ENCODE measurements at regions not wholly inside any gene's neighbourhood (a gene's known extent, or its start where the extent isn't known, plus 50 kb on each side); places are given as distances from the start of the nearest gene placed in this dataset.

DNA sequence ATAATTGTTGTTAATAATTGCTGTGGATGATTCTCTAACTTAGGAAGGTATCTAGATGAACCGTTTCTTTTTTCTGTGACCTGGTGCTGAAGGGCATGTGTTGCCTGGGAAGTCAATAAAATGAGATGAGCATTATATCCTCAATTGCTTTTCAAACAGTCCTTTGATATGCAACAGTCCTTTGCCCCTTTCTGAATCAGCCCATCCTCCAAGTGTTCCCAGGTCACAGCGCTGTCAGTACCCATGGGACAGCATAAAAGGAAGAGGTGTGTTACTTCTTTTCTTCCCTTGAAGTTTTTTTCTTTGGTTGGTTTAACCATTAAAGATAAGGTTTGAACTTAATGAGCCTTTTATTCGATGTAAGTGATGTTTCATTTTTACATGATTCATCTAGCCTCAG lies 651.8 kb downstream of the SEMA5A start:
- H3K9ac ChIP-seq (ENCODE audit: low read length): no peak overlapping the region
- no peaks in the 10 kb centered on the region for H3K79me2 ChIP-seq (ENCODE audit: low read length)
- TF ChIP-seq, protein P1, sequence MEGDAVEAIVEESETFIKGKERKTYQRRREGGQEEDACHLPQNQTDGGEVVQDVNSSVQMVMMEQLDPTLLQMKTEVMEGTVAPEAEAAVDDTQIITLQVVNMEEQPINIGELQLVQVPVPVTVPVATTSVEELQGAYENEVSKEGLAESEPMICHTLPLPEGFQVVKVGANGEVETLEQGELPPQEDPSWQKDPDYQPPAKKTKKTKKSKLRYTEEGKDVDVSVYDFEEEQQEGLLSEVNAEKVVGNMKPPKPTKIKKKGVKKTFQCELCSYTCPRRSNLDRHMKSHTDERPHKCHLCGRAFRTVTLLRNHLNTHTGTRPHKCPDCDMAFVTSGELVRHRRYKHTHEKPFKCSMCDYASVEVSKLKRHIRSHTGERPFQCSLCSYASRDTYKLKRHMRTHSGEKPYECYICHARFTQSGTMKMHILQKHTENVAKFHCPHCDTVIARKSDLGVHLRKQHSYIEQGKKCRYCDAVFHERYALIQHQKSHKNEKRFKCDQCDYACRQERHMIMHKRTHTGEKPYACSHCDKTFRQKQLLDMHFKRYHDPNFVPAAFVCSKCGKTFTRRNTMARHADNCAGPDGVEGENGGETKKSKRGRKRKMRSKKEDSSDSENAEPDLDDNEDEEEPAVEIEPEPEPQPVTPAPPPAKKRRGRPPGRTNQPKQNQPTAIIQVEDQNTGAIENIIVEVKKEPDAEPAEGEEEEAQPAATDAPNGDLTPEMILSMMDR (IDR thresholded peaks at IDR 0.05; ENCODE audit: low read depth, low read length): no peak
- TF ChIP-seq EZH2phosphoT487 (IDR thresholded peaks at IDR 0.05; ENCODE audit: low read depth): no peak
- H3K4me2 ChIP-seq (ENCODE audit: low read length): no peak overlapping the region
- no peaks in the 10 kb centered on the region for H4K20me1 ChIP-seq (ENCODE audit: insufficient read depth, low read length)
- H3K4me1 ChIP-seq (ENCODE audit: low read length): no peaks in the 10 kb centered on the region
- H3K9me3 ChIP-seq (ENCODE audit: insufficient read depth, low read length): no peaks in the 10 kb centered on the region
- H3K4me3 ChIP-seq (ENCODE audit: low read length): no peak overlapping the region
- H3K27ac ChIP-seq (ENCODE audit: low read length): no peak overlapping the region
- no peaks in the 10 kb centered on the region for H3K36me3 ChIP-seq (replicated peaks; ENCODE audit: low read depth, low read length)
- H3K27me3 ChIP-seq (ENCODE audit: low read depth, low read length): no peaks in the 10 kb centered on the region
- no peak overlapping the region for H2AFZ ChIP-seq (ENCODE audit: low read depth, low read length)

DNA sequence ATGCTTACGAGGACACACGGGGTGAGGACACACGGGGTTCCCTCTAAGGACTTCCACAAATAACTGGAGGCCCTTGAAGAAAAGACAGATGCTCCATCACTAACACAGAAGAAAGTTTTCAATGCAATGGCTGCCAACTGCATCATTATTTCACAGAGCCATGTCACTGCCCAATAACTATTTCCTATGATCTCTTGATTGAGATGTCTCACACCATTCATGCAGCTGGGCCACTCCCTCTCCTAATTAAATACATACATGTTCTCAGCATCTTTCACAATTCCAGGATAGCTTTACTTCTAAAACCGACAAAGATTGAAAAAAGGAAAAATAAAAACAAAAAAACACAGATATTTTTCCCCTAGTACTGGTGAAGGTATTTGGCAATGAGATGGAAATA lies 650.8 kb downstream of the SEMA5A start:
- H3K4me3 ChIP-seq (ENCODE audit: low read length): no peak overlapping the region
- H3K36me3 ChIP-seq (replicated peaks; ENCODE audit: low read depth, low read length): no peaks in the 10 kb centered on the region
- TF ChIP-seq, protein P1 (IDR thresholded peaks at IDR 0.05; ENCODE audit: low read depth, low read length): no peak
- no peak for TF ChIP-seq EZH2phosphoT487 (IDR thresholded peaks at IDR 0.05; ENCODE audit: low read depth)
- no peak overlapping the region for H3K4me2 ChIP-seq (ENCODE audit: low read length)
- H3K27me3 ChIP-seq (ENCODE audit: low read depth, low read length): no peaks in the 10 kb centered on the region
- H2AFZ ChIP-seq (ENCODE audit: low read depth, low read length): no peak overlapping the region
- H3K9ac ChIP-seq (ENCODE audit: low read length): no peak overlapping the region
- H3K79me2 ChIP-seq (ENCODE audit: low read length): no peaks in the 10 kb centered on the region
- no peaks in the 10 kb centered on the region for H4K20me1 ChIP-seq (ENCODE audit: insufficient read depth, low read length)
- no peak overlapping the region for H3K27ac ChIP-seq (ENCODE audit: low read length)
- H3K9me3 ChIP-seq (ENCODE audit: insufficient read depth, low read length): no peaks in the 10 kb centered on the region
- no peaks in the 10 kb centered on the region for H3K4me1 ChIP-seq (ENCODE audit: low read length)

DNA sequence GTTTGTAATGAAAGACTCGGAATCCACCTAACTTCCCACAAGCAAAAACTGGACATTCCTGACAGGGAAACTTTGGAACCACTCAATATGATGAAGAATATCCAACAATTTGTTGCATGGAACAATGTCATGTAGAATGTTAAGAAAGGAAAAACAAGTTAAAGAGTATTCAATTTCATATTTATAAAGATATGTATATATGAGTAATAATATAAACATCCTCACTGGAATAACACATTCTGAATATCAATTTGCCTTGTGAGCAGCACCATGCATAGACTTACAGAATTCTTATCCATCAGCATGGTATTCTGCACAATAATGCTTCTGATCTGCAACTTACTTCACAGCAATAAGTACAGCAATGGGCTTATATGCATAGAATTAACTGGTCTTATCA lies 650.3 kb downstream of the SEMA5A start:
- Histone ChIP-seq H3K79me2 (ENCODE audit: low read length) (no peaks in the 10 kb centered on the region), H3K4me2 (ENCODE audit: low read length) (no peak overlapping the region), H3K4me1 (ENCODE audit: low read length) (no peaks in the 10 kb centered on the region), H4K20me1 (ENCODE audit: insufficient read depth, low read length) (no peaks in the 10 kb centered on the region), H3K9me3 (ENCODE audit: insufficient read depth, low read length) (no peaks in the 10 kb centered on the region), H3K9ac (ENCODE audit: low read length) (no peak overlapping the region), H2AFZ (ENCODE audit: low read depth, low read length) (no peak overlapping the region), H3K4me3 (ENCODE audit: low read length) (no peak overlapping the region), H3K27ac (ENCODE audit: low read length) (no peak overlapping the region), H3K36me3 (replicated peaks; ENCODE audit: low read depth, low read length) (no peaks in the 10 kb centered on the region), H3K27me3 (ENCODE audit: low read depth, low read length) (no peaks in the 10 kb centered on the region)
- TF ChIP-seq, protein P1 (IDR thresholded peaks at IDR 0.05; ENCODE audit: low read depth, low read length): no peak
- no peak for TF ChIP-seq EZH2phosphoT487 (IDR thresholded peaks at IDR 0.05; ENCODE audit: low read depth)

DNA sequence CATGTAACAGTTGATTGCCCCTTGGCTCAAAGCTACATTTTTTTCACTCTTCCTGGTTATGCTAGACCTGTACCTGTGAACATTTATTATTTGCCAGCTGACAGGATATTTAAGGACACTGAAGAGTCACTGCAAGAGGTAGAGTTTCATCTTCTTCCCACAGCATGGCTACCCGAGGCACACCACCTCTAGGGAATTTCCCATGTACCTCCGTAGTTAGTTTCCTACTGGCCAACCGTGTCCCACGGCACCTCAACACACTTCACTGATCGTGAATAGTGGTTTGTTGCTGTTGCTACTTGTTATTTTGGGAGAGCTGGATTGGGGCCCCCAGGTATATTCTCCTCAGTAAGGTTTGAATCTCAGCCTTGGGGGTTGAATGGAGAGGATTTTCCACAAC lies 648.6 kb downstream of the SEMA5A start:
- Histone ChIP-seq H3K27me3 (ENCODE audit: low read depth, low read length) (no peaks in the 10 kb centered on the region), H3K79me2 (ENCODE audit: low read length) (no peaks in the 10 kb centered on the region), H3K4me3 (ENCODE audit: low read length) (no peak overlapping the region), H3K9ac (ENCODE audit: low read length) (no peak overlapping the region), H2AFZ (ENCODE audit: low read depth, low read length) (no peak overlapping the region), H3K4me1 (ENCODE audit: low read length) (no peaks in the 10 kb centered on the region), H4K20me1 (ENCODE audit: insufficient read depth, low read length) (no peaks in the 10 kb centered on the region), H3K4me2 (ENCODE audit: low read length) (no peak overlapping the region), H3K9me3 (ENCODE audit: insufficient read depth, low read length) (no peaks in the 10 kb centered on the region), H3K27ac (ENCODE audit: low read length) (no peak overlapping the region), H3K36me3 (replicated peaks; ENCODE audit: low read depth, low read length) (no peaks in the 10 kb centered on the region)
- TF ChIP-seq EZH2phosphoT487 (IDR thresholded peaks at IDR 0.05; ENCODE audit: low read depth): no peak
- TF ChIP-seq, protein P1 (IDR thresholded peaks at IDR 0.05; ENCODE audit: low read depth, low read length): no peak
